ENCODE measurements at regions not wholly inside any gene's neighbourhood (a gene's known extent, or its start where the extent isn't known, plus 50 kb on each side); places are given as distances from the start of the nearest gene placed in this dataset.

DNA sequence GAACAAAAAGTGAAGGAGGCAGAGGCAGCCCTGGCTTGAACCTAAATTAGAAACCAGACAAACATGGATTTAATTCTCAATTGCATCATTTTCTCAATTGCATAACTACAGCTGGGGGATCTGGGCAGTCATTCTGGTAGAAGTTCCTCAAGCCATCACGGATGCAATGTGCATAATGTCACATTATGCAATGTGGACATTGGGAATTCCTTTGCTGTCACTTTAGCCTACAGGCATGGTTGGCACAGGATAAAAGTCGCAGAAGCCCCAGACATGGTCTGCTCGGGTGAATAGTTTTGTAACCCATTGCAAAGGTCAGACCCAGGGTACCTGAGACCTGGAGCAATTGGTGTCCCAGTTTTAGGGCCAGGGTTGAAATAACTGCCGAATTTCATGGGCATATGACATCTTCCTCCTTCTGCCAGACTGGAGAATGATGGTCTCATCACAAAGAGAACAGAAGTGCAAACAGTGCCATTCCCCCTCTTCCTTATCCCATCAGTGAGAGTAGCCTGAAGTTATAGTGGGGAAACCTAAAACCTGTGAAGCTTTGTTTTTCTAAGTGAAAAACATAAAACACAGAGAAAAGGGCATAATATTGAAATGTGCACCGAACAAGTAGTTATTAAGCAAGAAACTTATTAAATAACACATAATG is 290.8 kb downstream of the MSX2 start:
- Histone ChIP-seq H3K4me1 (no peaks in the 10 kb centered on the region), H3K4me3 (ENCODE audit: low read depth, low read length) (no peak overlapping the region), H3K36me3 (no peaks in the 10 kb centered on the region), H3K9me3 (no peaks in the 10 kb centered on the region), H3K27me3 (no peaks in the 10 kb centered on the region)
- no peak for DNase-seq
- TF ChIP-seq, protein P1, sequence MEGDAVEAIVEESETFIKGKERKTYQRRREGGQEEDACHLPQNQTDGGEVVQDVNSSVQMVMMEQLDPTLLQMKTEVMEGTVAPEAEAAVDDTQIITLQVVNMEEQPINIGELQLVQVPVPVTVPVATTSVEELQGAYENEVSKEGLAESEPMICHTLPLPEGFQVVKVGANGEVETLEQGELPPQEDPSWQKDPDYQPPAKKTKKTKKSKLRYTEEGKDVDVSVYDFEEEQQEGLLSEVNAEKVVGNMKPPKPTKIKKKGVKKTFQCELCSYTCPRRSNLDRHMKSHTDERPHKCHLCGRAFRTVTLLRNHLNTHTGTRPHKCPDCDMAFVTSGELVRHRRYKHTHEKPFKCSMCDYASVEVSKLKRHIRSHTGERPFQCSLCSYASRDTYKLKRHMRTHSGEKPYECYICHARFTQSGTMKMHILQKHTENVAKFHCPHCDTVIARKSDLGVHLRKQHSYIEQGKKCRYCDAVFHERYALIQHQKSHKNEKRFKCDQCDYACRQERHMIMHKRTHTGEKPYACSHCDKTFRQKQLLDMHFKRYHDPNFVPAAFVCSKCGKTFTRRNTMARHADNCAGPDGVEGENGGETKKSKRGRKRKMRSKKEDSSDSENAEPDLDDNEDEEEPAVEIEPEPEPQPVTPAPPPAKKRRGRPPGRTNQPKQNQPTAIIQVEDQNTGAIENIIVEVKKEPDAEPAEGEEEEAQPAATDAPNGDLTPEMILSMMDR (IDR thresholded peaks at IDR 0.05; ENCODE audit: low read depth, low read length): no peak

DNA sequence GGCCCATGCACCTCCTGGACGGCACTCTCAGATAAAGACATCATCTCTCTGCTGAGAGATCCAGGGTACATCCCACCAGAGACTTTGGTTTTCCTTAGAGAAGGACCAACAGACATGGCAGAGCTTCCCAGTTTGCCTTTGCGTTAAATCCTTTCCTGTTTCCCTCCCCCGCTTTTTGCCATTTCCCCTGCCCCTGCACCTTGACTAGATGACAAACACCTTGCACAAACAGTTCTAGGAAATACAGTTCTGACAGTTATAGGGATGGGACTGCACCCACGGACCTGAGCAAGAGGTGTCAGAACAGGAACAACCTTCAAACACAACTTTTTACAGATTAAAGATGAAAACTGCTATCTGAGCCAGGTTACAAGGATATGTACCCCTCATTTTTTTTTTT is 288.9 kb downstream of the MSX2 start:
- Histone ChIP-seq H3K4me1 (no peaks in the 10 kb centered on the region), H3K36me3 (no peaks in the 10 kb centered on the region), H3K27me3 (no peaks in the 10 kb centered on the region), H3K9me3 (no peaks in the 10 kb centered on the region), H3K4me3 (ENCODE audit: low read depth, low read length) (no peak overlapping the region)
- TF ChIP-seq, protein P1 (IDR thresholded peaks at IDR 0.05; ENCODE audit: low read depth, low read length): no peak
- DNase-seq: no peak

DNA sequence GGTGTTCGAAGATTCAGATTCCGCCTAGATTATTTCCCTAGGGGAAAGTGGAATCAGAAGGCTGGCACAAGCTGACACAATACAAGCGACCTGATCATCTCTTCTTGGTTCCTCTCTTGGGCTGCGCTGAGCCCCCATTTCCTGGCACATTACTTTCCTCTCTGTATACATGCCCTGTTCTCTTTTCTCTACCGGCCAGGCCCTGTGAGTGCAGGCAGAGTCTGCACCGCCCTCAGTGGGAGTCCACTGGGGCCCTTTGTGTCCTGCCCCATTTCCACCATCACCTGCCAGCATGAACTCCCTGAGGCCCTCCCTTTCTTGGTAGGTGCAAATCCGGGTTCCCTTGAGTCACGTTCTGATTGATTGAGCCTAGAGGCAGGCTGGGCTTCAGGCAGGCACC is 287.9 kb downstream of the MSX2 start:
- H3K36me3 ChIP-seq: no peaks in the 10 kb centered on the region
- no peaks in the 10 kb centered on the region for H3K4me1 ChIP-seq
- no peaks in the 10 kb centered on the region for H3K9me3 ChIP-seq
- TF ChIP-seq, protein P1 (IDR thresholded peaks at IDR 0.05; ENCODE audit: low read depth, low read length): no peak
- no peaks in the 10 kb centered on the region for H3K27me3 ChIP-seq
- no peak for DNase-seq
- H3K4me3 ChIP-seq (ENCODE audit: low read depth, low read length): no peak overlapping the region

DNA sequence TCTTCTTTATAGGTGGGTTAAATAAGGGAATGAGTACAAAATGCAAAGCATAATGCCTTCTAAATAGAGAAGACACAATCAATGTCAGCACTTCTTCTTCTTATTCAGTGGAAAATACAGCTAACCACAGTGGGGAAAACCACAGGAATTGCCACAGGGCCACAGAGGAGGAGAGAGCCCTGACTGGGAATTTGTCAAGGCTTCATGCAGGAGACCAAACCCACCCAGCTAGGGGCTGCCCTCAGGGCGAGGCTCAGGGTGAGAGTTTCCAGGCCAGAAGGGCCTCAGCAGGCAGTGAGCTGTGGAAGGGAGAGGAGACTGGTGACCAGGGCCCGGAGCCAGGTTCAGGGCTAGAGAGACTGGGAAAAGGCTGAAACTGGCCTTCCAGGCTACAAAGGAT is 279.1 kb downstream of the MSX2 start:
- Histone ChIP-seq H3K9me3 (no peaks in the 10 kb centered on the region; the same call in 1 of the 2 replicates), H3K27me3 (no peaks in the 10 kb centered on the region), H3K36me3 (no peaks in the 10 kb centered on the region), H3K4me3 (ENCODE audit: low read depth, low read length) (no peak overlapping the region), H3K4me1 (no peaks in the 10 kb centered on the region)
- TF ChIP-seq, protein P1 (IDR thresholded peaks at IDR 0.05; ENCODE audit: low read depth, low read length): no peak
- no peak for DNase-seq

DNA sequence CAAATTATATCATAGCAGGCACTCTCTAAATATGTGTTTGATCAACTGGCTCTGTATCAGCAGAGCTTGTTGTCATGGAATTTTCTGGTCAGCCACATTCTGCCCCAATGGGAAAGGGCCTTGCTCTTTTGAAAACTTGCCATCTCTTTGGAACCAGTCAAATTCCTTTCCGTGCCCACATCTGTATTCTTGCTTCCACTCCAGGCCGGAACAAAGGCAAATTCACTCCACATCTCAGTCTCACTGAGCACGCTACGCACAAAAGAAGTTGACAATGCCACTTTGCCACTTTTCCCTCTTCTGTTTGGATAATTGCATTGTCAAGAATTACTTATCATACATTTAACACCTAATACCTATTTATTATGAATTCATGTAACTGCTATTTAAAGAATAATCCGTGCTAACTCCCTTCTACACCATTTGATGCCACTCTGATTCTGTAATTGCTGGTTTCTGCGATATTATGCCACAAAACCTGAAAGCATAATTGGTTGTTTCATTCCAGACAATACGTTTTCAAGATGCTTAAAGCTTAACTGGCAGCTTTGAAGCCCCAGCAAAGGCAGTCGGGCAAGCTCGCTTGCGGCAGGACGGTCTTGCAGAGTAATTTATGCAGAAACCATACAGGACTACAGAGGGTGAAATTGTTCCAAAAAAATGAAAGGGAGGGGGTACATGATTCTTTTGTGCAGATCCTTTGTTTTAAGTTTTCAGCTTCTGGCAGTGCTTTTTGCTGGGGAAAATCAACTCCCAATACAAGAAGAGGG is 277.7 kb downstream of the MSX2 start:
- Histone ChIP-seq H3K27me3 (no peaks in the 10 kb centered on the region), H3K4me1 (no peaks in the 10 kb centered on the region), H3K4me3 (ENCODE audit: low read depth, low read length) (no peak overlapping the region), H3K36me3 (no peaks in the 10 kb centered on the region), H3K9me3 (no peaks in the 10 kb centered on the region; the same call in 1 of the 2 replicates)
- TF ChIP-seq, protein P1 (IDR thresholded peaks at IDR 0.05; ENCODE audit: low read depth, low read length): no peak
- DNase-seq: no peak

DNA sequence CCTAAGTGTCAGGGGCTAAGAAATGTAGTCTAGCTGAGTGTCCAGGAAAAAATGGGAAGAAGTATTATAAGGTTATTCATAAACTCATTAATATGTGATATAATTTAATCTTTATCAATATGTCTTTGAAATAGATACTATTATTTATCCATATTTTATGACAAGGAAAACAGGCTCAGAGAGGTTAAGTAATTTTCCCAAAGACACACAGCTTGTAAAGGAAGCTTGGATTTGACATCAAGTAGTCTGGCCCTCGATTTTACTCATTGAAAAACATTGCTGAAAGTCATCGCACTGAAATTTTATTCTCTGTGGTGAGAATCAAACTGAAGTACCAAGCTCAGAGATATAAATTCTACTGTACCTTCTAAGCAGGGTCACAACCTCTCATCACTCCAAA is 276.9 kb downstream of the MSX2 start:
- Histone ChIP-seq H3K4me1 (no peaks in the 10 kb centered on the region), H3K36me3 (no peaks in the 10 kb centered on the region), H3K27me3 (no peaks in the 10 kb centered on the region), H3K4me3 (ENCODE audit: low read depth, low read length) (no peak overlapping the region), H3K9me3 (no peaks in the 10 kb centered on the region; the same call in 1 of the 2 replicates)
- TF ChIP-seq, protein P1 (IDR thresholded peaks at IDR 0.05; ENCODE audit: low read depth, low read length): no peak
- DNase-seq: no peak
